Activated gamma-delta T cell treated with Interleukin-2 at 50 U/mL for 16 hours (primary cell): ENCODE measurements at regions not wholly inside any gene's neighbourhood (a gene's known extent, or its start where the extent isn't known, plus 50 kb on each side); places are given as distances from the start of the nearest gene placed in this dataset.

Experiments used
- DNase-seq: peaks from one replicate; pipeline ENCODE4 v3.0.0-alpha.2; 2020

GRCh38 chr9:515665-516064 lies 301.0 kb downstream of the DOCK8 start:
- no peak for DNase-seq

DNA sequence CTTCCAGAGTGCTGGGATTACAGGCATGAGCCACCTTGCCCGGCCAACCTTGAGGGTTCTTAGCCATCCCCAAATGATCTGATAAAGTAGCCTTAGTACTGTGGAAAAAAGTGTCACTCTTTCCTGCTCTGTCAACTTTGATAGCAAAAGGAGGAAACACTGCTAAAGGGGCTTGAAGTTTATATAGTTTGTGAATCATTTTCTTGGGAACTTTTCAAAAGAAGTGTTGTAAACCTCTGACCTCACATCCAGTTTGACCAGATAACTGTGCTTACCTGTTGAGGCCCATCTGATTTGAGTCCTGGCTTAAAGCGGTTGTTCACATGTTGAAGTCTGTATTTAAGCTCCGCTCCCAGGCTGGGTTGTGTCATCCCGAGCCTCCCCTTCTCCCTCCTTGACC lies 303.3 kb downstream of the DOCK8 start:
- no peak for DNase-seq

DNA sequence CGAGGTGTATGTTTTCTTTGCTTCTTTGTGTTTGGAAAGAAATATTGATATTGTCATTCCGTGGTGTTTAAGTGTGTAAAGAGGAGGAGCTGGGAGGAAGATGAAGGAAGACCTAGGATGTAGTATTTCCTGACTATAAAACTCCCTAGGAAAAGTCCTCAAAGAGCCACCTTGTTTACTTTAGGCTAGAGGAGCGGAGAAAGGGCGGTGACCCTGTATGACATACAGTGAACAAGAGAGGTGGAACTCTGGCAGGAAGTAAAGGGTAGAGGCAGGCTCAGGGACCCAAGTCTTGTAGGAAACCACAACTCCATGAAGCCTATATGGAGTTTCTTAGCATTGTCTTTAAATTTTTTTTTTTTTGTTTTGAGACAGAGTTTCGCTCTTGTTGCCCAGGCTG lies 303.9 kb downstream of the DOCK8 start:
- DNase-seq, result no peak

DNA sequence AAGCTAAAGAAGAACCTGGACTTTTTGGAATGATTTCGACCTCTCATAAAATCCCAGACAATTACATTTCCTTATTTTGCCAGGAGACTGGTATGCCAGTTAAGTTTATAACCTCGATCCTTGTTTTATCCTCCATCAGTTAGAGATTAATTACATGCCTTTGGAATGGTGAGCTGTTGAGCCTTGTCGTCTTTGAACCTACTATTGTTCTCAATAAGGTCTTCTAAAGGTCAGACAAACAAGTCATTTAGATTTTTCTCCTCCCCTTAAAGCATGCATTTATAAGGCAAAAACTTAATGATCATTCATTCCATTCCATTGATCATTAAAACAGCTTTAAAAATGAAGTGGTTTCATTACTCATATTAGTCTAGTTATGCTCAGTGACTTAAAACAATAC lies 304.9 kb downstream of the DOCK8 start:
- DNase-seq, result no peak

- no peak for DNase-seq
Observed at GRCh38 chr9:520302-520701, 305.6 kb downstream of the DOCK8 start.

- no peak for DNase-seq
Observed at GRCh38 chr9:522190-522589, 307.5 kb downstream of the DOCK8 start.

DNA sequence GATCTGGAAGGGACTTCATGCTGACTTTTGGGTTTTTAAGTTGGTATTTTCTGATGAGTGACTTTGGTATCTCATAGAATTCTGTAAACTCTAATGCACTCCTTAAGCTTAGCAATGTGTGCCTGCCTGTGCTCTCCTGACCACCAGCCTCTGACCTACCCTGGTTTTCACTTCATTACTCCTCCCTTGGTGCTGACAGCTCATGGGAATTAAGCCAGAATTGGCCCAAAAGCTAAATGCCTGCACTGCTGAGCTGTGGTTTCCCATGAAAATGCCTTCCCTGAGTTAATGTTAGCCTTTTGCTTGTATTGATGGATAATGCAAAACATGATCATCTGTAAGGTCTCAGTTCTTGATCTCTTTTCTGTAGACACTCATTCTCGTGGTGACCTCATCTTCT lies 308.0 kb downstream of the DOCK8 start:
- DNase-seq, result no peak

GRCh38 chr9:523444-523843 lies 308.8 kb downstream of the DOCK8 start:
- DNase-seq, result no peak

DNA sequence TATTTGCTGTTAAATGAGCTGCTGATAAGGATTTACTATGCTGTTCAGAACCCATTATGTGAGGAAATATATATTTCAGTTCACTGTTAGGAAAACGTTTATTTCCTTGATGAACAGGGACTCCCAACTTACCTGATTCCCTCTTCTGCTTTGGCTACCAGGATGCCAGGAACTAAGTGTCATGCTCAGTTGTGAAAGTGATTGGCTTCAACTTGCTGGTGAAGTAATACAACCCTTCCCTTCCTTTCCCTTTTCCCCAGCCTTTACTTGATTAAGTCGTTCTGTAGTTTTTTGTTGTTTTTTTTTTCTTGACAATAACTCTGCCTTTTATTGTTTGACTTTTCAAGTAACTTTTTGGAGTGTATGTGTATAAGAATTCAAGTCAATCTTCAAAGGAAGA lies 309.3 kb downstream of the DOCK8 start:
- no peak for DNase-seq

DNA sequence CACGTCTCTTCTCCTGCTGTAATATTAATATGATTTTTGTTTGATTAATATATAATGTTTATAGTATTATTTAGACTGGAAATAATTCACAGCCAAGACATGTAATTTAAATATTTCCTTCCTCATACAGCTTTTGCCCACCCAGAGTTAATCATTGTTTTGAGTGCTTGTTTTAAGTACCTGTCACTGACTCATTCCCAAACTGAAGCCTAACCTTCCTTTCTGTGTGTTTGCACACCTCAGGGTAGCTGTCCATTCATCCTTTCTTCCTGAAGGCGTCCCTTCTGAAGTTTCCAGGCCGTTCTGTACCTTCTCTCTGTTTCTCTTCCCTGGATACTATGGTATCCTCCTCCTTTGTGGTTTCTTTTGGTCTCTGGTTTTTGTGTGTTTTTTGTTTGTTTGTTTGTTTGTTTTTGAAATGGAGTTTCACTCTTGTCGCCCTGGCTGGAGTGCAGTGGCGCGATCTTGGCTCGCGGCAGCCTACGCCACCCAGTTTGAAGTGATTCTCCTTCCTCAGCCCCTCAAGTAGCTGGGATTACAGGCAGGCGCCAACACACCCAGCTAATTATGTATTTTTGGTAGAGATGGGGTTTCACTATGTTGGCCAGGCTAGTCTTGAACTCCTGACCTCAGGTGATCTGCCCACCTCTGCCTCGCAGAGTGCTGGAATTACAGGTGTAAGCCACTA lies 312.4 kb downstream of the DOCK8 start:
- no peak for DNase-seq

GRCh38 chr9:529731-530130 lies 311.8 kb upstream of the DMRT1 start:
- DNase-seq, result no peak

- DNase-seq, result no peak
Observed at GRCh38 chr9:530681-531080, 310.8 kb upstream of the DMRT1 start.

GRCh38 chr9:532707-533106 lies 308.8 kb upstream of the DMRT1 start:
- no peak for DNase-seq

DNA sequence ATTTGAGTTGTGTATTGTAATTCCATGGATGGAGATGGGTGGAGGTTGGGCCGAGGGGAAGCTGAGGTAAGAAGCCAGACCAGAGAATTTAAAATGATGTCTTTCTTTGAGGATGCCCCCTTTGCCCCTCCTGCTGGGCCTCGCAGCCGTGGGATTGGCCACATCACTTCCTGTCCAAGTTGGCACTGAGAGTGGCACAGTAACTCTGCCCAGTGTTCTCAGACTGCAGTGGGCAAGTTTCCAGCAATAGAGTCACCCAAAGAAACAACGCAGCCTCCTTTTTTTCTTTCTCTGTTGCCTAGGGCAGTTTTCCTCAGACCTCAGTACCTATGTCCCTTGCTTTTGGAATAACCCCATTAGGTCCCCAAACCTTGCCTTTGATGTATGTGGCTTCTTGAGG lies 306.6 kb upstream of the DMRT1 start:
- no peak for DNase-seq

GRCh38 chr9:535356-535755 lies 306.1 kb upstream of the DMRT1 start:
- no peak for DNase-seq

DNA sequence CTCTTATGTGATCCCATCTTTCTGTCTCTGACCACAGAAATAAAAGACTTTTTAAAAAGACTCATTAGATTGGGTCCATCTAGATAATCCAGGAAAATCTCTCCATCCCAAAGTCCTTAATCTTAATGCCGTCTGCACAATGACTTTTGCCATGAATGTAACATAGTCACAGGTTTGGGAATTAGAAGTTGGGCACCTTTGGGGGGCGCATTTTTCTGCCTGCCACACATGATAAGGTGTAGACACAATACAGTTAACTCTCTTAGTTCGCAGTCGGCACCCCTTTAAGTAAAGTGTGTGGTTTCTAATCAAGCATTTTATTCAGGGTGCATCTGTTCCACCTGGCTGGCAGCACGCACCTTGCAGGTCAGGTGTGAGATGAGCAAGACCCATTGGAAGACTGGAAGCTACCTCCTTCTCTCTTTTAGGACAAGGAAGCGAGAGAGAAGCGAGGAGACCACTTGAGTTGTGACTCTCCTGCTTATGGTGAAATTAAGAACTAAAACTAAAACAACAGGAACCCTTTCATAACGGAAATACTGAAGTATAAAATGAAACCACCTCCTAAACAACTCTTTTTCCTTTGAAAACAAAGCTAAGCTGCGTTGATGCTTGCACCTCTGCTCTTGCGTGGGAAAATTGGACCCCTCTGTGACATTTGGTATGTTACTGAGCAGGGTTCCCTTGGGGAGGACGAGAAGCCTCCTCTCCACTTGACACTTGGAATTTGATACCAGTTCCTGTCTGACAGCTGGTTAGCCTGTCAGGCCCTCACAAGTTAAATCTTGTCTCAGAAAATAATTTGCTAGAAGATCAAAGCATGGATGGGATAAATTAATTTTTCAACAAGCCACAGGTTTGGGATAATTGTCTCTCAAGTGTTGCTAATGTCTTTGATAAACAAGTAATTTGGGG lies 304.6 kb upstream of the DMRT1 start:
- no peak for DNase-seq

GRCh38 chr9:543478-543877 lies 298.0 kb upstream of the DMRT1 start:
- no peak for DNase-seq

- no peak for DNase-seq
Observed at GRCh38 chr9:545480-545879, 296.0 kb upstream of the DMRT1 start.

DNA sequence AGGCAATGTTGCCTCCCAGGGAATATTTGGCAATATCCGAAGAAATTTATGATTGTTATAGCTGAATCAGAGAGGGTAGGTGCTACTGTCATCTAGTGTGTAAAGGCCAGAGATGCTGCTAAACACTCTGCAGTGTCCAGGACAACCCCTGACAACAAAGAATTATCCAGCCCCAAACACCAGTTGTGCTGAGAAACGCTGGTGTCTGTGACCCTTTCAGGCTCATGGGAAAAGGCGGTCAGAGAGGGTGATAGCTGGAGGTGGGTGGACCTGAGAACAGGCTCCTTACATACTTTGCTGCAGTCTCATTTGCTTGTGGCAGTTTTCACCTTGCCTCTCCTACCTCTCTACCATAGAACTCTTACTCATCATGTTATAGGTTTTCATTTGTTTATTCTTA lies 295.3 kb upstream of the DMRT1 start:
- DNase-seq, result no peak

- DNase-seq, result no peak
Observed at GRCh38 chr9:546797-547223, 294.7 kb upstream of the DMRT1 start.

DNA sequence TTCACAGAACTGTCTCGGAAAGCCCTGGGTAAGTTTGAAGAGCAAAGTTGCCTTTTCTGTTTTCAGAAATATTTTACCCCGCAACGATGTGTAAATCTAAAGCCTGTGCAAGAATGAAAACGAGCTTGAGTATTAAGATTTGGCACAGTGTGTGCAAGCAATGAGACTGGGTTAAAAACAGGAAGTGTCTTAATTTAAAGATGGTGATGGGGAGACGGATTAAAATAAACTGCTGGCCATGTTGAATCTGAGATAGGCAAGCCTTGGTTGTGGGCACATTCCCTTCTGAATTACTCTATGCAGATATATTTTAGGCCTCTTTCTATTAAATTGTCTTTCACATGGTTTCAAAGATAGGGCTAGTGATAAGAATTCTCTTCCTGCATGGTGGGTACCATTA lies 294.2 kb upstream of the DMRT1 start:
- no peak for DNase-seq

DNA sequence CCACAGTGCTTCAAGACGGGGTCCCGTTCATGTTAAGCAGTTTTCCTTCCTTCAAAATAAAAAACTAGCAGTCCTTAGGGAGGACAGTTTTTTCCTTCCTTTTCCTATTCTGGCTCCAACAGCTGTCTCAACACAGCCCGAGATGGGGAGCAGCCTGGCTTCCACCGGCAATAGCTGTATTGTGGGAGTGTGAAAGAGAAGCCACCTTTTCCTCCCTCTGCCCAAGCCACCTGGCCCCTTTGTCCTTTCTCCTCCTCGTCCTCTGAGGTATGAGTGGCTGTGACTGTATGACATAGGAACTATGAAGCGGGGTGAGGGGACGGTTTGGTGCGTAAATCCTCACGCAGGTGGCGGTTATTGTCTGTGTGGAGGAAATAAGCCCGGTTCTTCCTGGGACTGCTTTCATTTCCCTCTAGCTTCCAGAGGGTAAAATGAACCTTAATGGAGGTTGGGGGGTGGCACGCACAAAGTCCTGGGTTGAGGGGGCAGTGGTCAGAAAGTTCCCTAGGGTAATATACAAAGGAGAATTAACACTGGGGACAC lies 292.0 kb upstream of the DMRT1 start:
- no peak for DNase-seq

- DNase-seq, result no peak
Observed at GRCh38 chr9:550333-550732, 291.2 kb upstream of the DMRT1 start.
